H9 (cell line): ENCODE measurements at regions not wholly inside any gene's neighbourhood (a gene's known extent, or its start where the extent isn't known, plus 50 kb on each side); places are given as distances from the start of the nearest gene placed in this dataset.

Experiments used
- DNase-seq: peaks from one replicate; pipeline ENCODE4 v3.0.0-alpha.2; 2017
- H2AFZ ChIP-seq: one replicate; pipeline ENCODE4 v1.6.1; 2013; ENCODE audit warnings: mild to moderate bottlenecking, low read length, control low read depth, moderate library complexity
- H2AK5ac ChIP-seq: 2 replicates; pipeline ENCODE4 v1.6.1; 2013; ENCODE audit warnings: low read length, control low read depth, mixed read lengths; ENCODE audit not compliant: insufficient read length
- H2BK120ac ChIP-seq: one replicate; pipeline ENCODE4 v1.6.1; 2013; ENCODE audit warnings: low read depth, mild to moderate bottlenecking, low read length, control low read depth, inconsistent platforms; ENCODE audit not compliant: poor library complexity, severe bottlenecking
- H2BK12ac ChIP-seq: 2 replicates; pipeline ENCODE4 v1.6.1; 2013; ENCODE audit warnings: low read length, control low read depth, mixed read lengths, low read depth; ENCODE audit not compliant: insufficient read length
- H2BK15ac ChIP-seq: 2 replicates; pipeline ENCODE4 v1.6.1; 2013; ENCODE audit warnings: low read depth, low read length, control low read depth
- H2BK20ac ChIP-seq: one replicate; pipeline ENCODE4 v1.6.1; 2013; ENCODE audit warnings: low read depth, mild to moderate bottlenecking, low read length, control low read depth, inconsistent platforms; ENCODE audit not compliant: poor library complexity, severe bottlenecking
- H2BK5ac ChIP-seq: 2 replicates; pipeline ENCODE4 v1.6.1; 2013; ENCODE audit warnings: low read length, control low read depth, mixed read lengths; ENCODE audit not compliant: insufficient read length
- H3K14ac ChIP-seq: 2 replicates; pipeline ENCODE4 v1.6.1; 2013; ENCODE audit warnings: low read length, control low read depth; ENCODE audit not compliant: insufficient read depth
- H3K18ac ChIP-seq: 2 replicates; pipeline ENCODE4 v1.6.1; 2013; ENCODE audit warnings: low read depth, mild to moderate bottlenecking, mixed read lengths, low read length, control low read depth; ENCODE audit not compliant: insufficient read length
- H3K23ac ChIP-seq: 2 replicates; pipeline ENCODE4 v1.6.1; 2013; ENCODE audit warnings: low read length, control low read depth, mixed read lengths, low read depth; ENCODE audit not compliant: insufficient read length
- H3K23me2 ChIP-seq: 2 replicates; pipeline ENCODE4 v1.6.1; 2013; ENCODE audit warnings: low read depth, mild to moderate bottlenecking, mixed read lengths, low read length, control low read depth; ENCODE audit not compliant: insufficient read length, poor library complexity, severe bottlenecking
- H3K27ac ChIP-seq: 2 replicates; pipeline ENCODE4 v1.5.1; 2013; ENCODE audit warnings: low read length, control low read depth, mixed read lengths, low read depth; ENCODE audit not compliant: insufficient read length
- H3K27me3 ChIP-seq: 2 replicates; pipeline ENCODE4 v1.6.1; 2013; ENCODE audit warnings: low read length, control low read depth, inconsistent platforms; ENCODE audit not compliant: insufficient read depth
- H3K4ac ChIP-seq: 2 replicates; pipeline ENCODE4 v1.6.1; 2013; ENCODE audit warnings: low read depth, mild to moderate bottlenecking, control low read depth, inconsistent platforms, low read length, moderate library complexity
- H3K4me1 ChIP-seq: 2 replicates; pipeline ENCODE4 v1.6.1; 2013; ENCODE audit warnings: low read length, control low read depth, inconsistent platforms; ENCODE audit not compliant: insufficient read depth
- H3K4me2 ChIP-seq: 2 replicates; pipeline ENCODE4 v1.6.1; 2013; ENCODE audit warnings: low read length, control low read depth, mixed read lengths; ENCODE audit not compliant: insufficient read length, insufficient read depth
- H3K56ac ChIP-seq: 2 replicates; pipeline ENCODE4 v1.6.1; 2013; ENCODE audit warnings: low read depth, mild to moderate bottlenecking, mixed read lengths, low read length, control low read depth; ENCODE audit not compliant: insufficient read length
- H3K79me1 ChIP-seq: 2 replicates; pipeline ENCODE4 v1.6.1; 2013; ENCODE audit warnings: low read depth, mild to moderate bottlenecking, moderate library complexity, low read length, control low read depth, inconsistent platforms; ENCODE audit not compliant: insufficient read depth, poor library complexity, severe bottlenecking
- H3K79me2 ChIP-seq: 2 replicates; pipeline ENCODE4 v1.6.1; 2013; ENCODE audit warnings: low read length, control low read depth, inconsistent platforms; ENCODE audit not compliant: insufficient read depth
- H3K9ac ChIP-seq: 2 replicates; pipeline ENCODE4 v1.6.1; 2013; ENCODE audit warnings: low read length, control low read depth, mixed read lengths; ENCODE audit not compliant: insufficient read length; ENCODE audit errors: extremely low read depth
- H3K9me3 ChIP-seq: one replicate; pipeline ENCODE4 v1.6.1; 2013; ENCODE audit warnings: low read depth, low read length, inconsistent platforms; ENCODE audit not compliant: control insufficient read depth
- H3T11ph ChIP-seq: one replicate; pipeline ENCODE4 v1.6.1; 2013; ENCODE audit warnings: mild to moderate bottlenecking, low read length, control low read depth, inconsistent platforms
- H4K20me1 ChIP-seq: one replicate; pipeline ENCODE4 v1.6.1; 2013; ENCODE audit not compliant: control insufficient read depth, insufficient read length, insufficient read depth
- H4K5ac ChIP-seq: 2 replicates; pipeline ENCODE4 v1.6.1; 2013; ENCODE audit warnings: low read depth, mild to moderate bottlenecking, mixed read lengths, low read length, control low read depth; ENCODE audit not compliant: insufficient read length
- H4K8ac ChIP-seq: replicated peaks from 2 replicates; pipeline ENCODE4 v1.6.1; 2013; ENCODE audit warnings: low read length, control low read depth, mixed read lengths, low read depth; ENCODE audit not compliant: insufficient read length
- H4K91ac ChIP-seq: 2 replicates; pipeline ENCODE4 v1.6.1; 2013; ENCODE audit warnings: low read depth, mild to moderate bottlenecking, moderate library complexity, mixed read lengths, low read length, control low read depth; ENCODE audit not compliant: insufficient read length
- H3K27ac Mint-ChIP-seq, 3 experiments: 2 replicates in 2 of 3; 3 replicates in 1 of 3; pipeline ENCODE4 v1.8.0; 2020 to 2021; ENCODE audit warnings: mixed read lengths in 3 of 3, mild to moderate bottlenecking in 1 of 3, moderate library complexity in 1 of 3
- H3K27me3 Mint-ChIP-seq: 2 replicates; pipeline ENCODE4 v1.8.0; 2021; ENCODE audit warnings: low read depth, mild to moderate bottlenecking, moderate library complexity, mixed read lengths
- H3K36me3 Mint-ChIP-seq, 3 experiments: 2 replicates in 2 of 3; 3 replicates in 1 of 3; pipeline ENCODE4 v1.8.0; 2020 to 2021; ENCODE audit warnings: low read depth in 3 of 3, mixed read lengths in 3 of 3; ENCODE audit not compliant: insufficient read depth in 1 of 3
- H3K4me1 Mint-ChIP-seq, 2 experiments: 2 replicates each; pipeline ENCODE4 v1.8.0; 2020; ENCODE audit warnings: mixed read lengths in 2 of 2
- H3K4me3 Mint-ChIP-seq, 2 experiments: 2 replicates in 1 of 2; 3 replicates in 1 of 2; pipeline ENCODE4 v1.8.0; 2020 to 2021; ENCODE audit warnings: mild to moderate bottlenecking in 2 of 2, mixed read lengths in 2 of 2, moderate library complexity in 1 of 2
- H3K9me3 Mint-ChIP-seq, 2 experiments: 2 replicates in 1 of 2; 3 replicates in 1 of 2; pipeline ENCODE4 v1.8.0; 2020; ENCODE audit warnings: mild to moderate bottlenecking in 2 of 2, mixed read lengths in 2 of 2, moderate library complexity in 1 of 2
- WGBS: extraction: QIAGEN DNeasy Blood & Tissue Kit; methylation state at CpG from one replicate; pipeline ENCODE4 v1.1.7; 2013; ENCODE audit warnings: missing lambda C conversion rate, low lambda C conversion rate, mixed read lengths; ENCODE audit not compliant: insufficient read length; ENCODE audit errors: extremely low coverage; 5-methylcytosine and 5-hydroxymethylcytosine counted together
- TF ChIP-seq, protein P1 (sequence below): fragments of 200-600 bp; sonication (generic); conservative IDR thresholded peaks from 3 replicates; pipeline ENCODE4 v1.8.0; 2021; ENCODE audit warnings: antibody characterized with exemption, mild to moderate bottlenecking

DNA sequence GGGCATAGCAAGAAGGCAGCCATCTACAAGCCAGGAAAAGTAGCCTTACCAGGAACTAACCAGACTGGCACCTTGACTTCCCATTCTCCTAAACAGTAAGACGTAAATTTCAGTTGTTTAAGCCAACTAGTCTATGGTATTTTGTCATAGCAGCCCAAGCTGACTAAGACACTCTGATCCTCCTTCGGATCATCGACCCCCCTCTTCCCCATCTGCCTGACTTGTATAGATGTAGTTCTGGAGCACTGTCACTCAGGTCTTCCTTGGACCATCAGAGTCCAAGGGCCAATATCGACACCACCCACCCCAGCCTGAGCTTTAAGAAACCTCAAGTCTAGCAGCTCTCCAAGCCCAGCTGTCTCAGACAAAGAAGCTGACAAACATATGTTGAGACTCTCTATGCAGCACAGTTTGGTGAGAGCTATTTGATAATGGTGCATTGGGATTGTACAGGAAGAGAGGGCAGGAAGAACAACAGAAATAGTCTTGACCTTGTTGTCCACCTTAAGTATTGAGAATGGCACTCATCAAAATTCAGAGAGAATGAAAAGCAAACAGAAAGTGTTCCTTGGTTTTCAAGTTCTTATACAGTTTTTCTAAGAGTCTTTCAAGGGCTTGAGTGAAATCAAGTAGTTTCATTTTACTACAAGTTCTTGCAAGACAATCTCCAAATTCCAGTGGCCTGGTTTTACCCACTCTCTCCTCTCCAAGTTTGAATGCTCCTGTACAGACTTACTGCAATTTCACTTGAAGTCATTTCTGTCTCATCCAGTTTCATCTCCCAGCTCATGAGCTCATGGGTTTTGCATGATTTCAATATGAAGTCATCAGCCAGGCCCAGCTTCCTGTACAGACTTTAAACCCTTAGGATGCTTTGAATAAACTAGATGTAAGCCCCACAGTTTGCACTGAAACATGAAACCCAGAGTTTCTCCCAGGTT, 122.3 kb upstream of the RAI14 start:
- H3T11ph ChIP-seq = no peak overlapping the region
- no peak overlapping the region for H2BK120ac ChIP-seq
- no peak overlapping the region for H3K56ac ChIP-seq
- H3K79me2 ChIP-seq = no peaks in the 10 kb centered on the region
- H4K8ac ChIP-seq = no peak overlapping the region
- no peak overlapping the region for H3K27ac ChIP-seq
- H3K9ac ChIP-seq = no peak overlapping the region
- H2BK20ac ChIP-seq = no peak overlapping the region
- Mint-ChIP-seq H3K4me3 (no peak overlapping the region), H3K27ac (no peak overlapping the region), H3K27me3 (no peaks in the 10 kb centered on the region), H3K4me1 (peaks cover 13 to 14% of the 10 kb centered on the region in 2 experiments), H3K9me3 (0 out of 5 replicates have a peak, but pooled peaks cover 0 to 2% of the 10 kb centered on the region in 2 experiments), H3K36me3 (no peaks in the 10 kb centered on the region; a peak in 1 of 7 replicates)
- no peak overlapping the region for H2BK12ac ChIP-seq
- no peak overlapping the region for H4K91ac ChIP-seq
- no peak overlapping the region for H3K4ac ChIP-seq
- no peak overlapping the region for H2AK5ac ChIP-seq
- H2AFZ ChIP-seq = no peak overlapping the region
- H3K4me2 ChIP-seq = no peak overlapping the region
- no peaks in the 10 kb centered on the region for H3K27me3 ChIP-seq
- no peak overlapping the region for H2BK5ac ChIP-seq
- no peaks in the 10 kb centered on the region for H3K23me2 ChIP-seq
- H4K20me1 ChIP-seq = no peaks in the 10 kb centered on the region
- H2BK15ac ChIP-seq = no peak overlapping the region
- H3K9me3 ChIP-seq = no peaks in the 10 kb centered on the region
- WGBS = no CpG with 5 or more reads among the region's 4 CpGs
- no peak overlapping the region for H3K23ac ChIP-seq
- no peak overlapping the region for H3K14ac ChIP-seq
- no peaks in the 10 kb centered on the region for H3K79me1 ChIP-seq
- H3K4me1 ChIP-seq = no peaks in the 10 kb centered on the region; the same call in 1 of the 2 replicates
- no peak for DNase-seq
- TF ChIP-seq, protein P1, sequence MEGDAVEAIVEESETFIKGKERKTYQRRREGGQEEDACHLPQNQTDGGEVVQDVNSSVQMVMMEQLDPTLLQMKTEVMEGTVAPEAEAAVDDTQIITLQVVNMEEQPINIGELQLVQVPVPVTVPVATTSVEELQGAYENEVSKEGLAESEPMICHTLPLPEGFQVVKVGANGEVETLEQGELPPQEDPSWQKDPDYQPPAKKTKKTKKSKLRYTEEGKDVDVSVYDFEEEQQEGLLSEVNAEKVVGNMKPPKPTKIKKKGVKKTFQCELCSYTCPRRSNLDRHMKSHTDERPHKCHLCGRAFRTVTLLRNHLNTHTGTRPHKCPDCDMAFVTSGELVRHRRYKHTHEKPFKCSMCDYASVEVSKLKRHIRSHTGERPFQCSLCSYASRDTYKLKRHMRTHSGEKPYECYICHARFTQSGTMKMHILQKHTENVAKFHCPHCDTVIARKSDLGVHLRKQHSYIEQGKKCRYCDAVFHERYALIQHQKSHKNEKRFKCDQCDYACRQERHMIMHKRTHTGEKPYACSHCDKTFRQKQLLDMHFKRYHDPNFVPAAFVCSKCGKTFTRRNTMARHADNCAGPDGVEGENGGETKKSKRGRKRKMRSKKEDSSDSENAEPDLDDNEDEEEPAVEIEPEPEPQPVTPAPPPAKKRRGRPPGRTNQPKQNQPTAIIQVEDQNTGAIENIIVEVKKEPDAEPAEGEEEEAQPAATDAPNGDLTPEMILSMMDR = no peak
- H4K5ac ChIP-seq = no peak overlapping the region
- no peak overlapping the region for H3K18ac ChIP-seq
